Activated T-helper 1 cell treated with anti-CD3 and anti-CD28 coated beads, Interleukin-12 subunit alpha, Interleukin-12 subunit beta, Interleukin-2, Interleukin-4 antibody, amounts not matched to agents 30 ng/mL and 10 ng/mL and 1 ng/mL, durations not matched to agents 14 hours and 24 hours and 36 hours (primary cell): ENCODE measurements at regions not wholly inside any gene's neighbourhood (a gene's known extent, or its start where the extent isn't known, plus 50 kb on each side); places are given as distances from the start of the nearest gene placed in this dataset.

Experiments
- DNase-seq: peaks from one replicate; pipeline ENCODE4 v3.0.0; 2021; ENCODE audit warnings: low spot score
- H3K27ac Mint-ChIP-seq: one replicate; pipeline ENCODE4 v1.8.0; 2021; ENCODE audit warnings: mild to moderate bottlenecking, mixed read lengths
- H3K27me3 Mint-ChIP-seq: one replicate; pipeline ENCODE4 v1.8.0; 2022; ENCODE audit warnings: mild to moderate bottlenecking, moderate library complexity, mixed read lengths; ENCODE audit not compliant: insufficient read depth
- H3K36me3 Mint-ChIP-seq: one replicate; pipeline ENCODE4 v1.8.0; 2021; ENCODE audit warnings: low read depth, mixed read lengths
- H3K4me1 Mint-ChIP-seq: one replicate; pipeline ENCODE4 v1.8.0; 2021; ENCODE audit warnings: low read depth, mixed read lengths
- H3K4me3 Mint-ChIP-seq: one replicate; pipeline ENCODE4 v1.8.0; 2021; ENCODE audit warnings: mild to moderate bottlenecking, moderate library complexity, mixed read lengths
- H3K9me3 Mint-ChIP-seq: one replicate; pipeline ENCODE4 v1.8.0; 2021; ENCODE audit warnings: mixed read lengths
- intact Hi-C: fragments of 100-400 bp; cut with micrococcal nuclease; formaldehyde crosslinking; loops from one replicate; pipeline ENCODE4 v1.15.1; 2024

DNA sequence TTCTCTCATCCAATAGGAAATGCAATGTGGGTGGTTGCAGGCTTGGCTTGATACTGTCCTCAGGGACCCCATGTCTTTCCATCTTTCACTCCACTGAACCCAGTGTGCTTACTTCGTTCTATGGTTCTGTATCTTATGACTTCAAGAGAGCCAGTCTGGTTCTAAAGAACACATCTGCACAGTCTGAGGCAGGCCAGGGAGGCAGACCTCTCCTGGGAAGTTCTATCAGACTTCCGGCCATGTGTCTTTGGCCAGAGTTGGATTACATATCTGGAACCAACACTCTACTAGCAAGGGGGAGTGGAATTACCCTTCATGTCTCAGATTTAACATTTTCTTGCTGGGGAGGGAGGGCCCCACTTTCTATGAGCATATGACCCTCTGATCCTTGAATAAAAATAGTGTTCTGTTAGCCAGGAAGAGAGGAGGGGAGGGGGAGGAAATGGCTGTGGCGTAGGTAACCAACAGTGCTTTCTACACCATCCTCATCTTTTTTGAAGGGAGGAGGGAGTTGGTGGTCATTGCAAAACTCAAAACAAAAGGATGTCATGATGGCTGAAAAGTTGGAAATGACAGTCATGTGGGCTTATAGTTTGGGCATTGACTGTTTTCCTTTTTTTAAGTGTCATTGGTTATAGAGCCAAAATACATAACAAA lies 370.2 kb downstream of the GATA3 start:
- peaks cover 4% of the 10 kb centered on the region for H3K36me3 Mint-ChIP-seq
- peaks cover 6% of the 10 kb centered on the region for H3K27me3 Mint-ChIP-seq
- no peak overlapping the region for H3K4me3 Mint-ChIP-seq
- H3K9me3 Mint-ChIP-seq = no peaks in the 10 kb centered on the region
- H3K4me1 Mint-ChIP-seq = peaks cover 13% of the 10 kb centered on the region
- H3K27ac Mint-ChIP-seq = no peak overlapping the region
- DNase-seq = no peak
- intact Hi-C loops = loop anchor here (5.0 kb wide), 1 partner anchor 48 kb away; no protein-coding TSS in a partner anchor

DNA sequence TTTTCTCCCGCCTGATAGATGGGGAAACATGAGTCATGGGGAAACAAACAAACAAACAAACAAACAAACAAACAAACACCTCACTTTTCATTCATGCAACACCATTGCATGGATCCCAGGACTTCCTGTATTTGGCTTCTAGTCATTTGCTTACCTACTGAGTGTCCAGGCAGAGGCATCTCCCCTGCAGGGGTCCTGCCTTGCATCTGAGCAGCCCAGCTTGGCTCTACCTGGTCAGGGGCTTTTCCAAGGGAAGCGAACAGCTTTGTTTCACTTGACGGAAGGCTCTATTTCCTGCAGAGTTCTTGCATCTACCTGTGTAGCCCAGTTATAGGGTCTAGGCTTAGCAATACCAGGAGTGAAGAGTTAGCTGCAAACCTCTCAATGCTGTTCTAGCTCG lies 374.2 kb downstream of the GATA3 start:
- peaks cover 4% of the 10 kb centered on the region for H3K36me3 Mint-ChIP-seq
- H3K27me3 Mint-ChIP-seq = peaks cover 7% of the 10 kb centered on the region
- H3K27ac Mint-ChIP-seq = no peak overlapping the region
- H3K4me1 Mint-ChIP-seq = peaks cover 13% of the 10 kb centered on the region
- DNase-seq = no peak
- H3K9me3 Mint-ChIP-seq = no peaks in the 10 kb centered on the region
- intact Hi-C loops = no loop called here
- no peak overlapping the region for H3K4me3 Mint-ChIP-seq

DNA sequence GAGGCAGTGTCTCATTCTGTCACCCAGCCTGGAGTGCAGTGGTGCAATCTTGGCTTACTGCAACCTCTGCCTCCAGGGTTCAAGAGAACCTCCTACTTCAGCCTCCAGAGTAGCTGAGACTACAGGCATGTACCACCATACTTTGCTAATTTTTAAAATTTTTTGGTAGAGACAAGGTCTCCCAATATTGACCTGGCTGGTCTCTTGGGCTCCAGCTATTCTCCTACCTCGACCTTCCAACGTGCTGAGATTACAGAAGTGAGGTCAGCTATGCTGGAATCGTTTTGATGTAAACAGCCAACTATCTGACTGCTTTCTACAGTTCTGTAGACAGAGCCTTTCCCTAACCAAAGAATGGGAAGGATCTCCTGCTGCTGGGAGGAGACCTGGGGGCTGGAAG lies 375.8 kb downstream of the GATA3 start:
- Mint-ChIP-seq H3K4me1 (peaks cover 3% of the 10 kb centered on the region), H3K27me3 (peaks cover 11% of the 10 kb centered on the region), H3K4me3 (no peak overlapping the region), H3K36me3 (peaks cover 4% of the 10 kb centered on the region), H3K9me3 (no peaks in the 10 kb centered on the region), H3K27ac (no peak overlapping the region)
- intact Hi-C loops = no loop called here
- DNase-seq = no peak

DNA sequence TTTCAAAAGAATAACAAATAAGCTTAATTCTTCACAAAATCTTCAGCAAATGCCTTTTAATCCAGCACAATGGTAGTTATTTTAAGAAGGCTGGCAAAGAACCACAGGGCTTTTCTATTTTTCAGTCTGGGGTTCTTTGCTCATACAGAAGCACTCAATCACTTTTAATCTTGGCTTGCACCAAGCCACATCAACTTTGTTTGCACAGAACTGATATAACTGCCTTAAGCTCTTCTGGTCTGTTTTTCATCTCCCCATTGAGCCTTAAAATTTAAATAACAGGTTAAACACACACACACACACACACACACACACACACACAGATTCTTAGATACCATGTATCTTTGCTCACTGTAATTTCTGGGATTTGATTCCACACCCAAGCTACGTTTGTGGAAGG lies 377.0 kb downstream of the GATA3 start:
- H3K36me3 Mint-ChIP-seq = peaks cover 4% of the 10 kb centered on the region
- no peak overlapping the region for H3K27ac Mint-ChIP-seq
- no peak overlapping the region for H3K4me3 Mint-ChIP-seq
- H3K27me3 Mint-ChIP-seq = peaks cover 15% of the 10 kb centered on the region
- H3K4me1 Mint-ChIP-seq = no peaks in the 10 kb centered on the region
- DNase-seq = no peak
- no peaks in the 10 kb centered on the region for H3K9me3 Mint-ChIP-seq
- intact Hi-C loops = no loop called here

DNA sequence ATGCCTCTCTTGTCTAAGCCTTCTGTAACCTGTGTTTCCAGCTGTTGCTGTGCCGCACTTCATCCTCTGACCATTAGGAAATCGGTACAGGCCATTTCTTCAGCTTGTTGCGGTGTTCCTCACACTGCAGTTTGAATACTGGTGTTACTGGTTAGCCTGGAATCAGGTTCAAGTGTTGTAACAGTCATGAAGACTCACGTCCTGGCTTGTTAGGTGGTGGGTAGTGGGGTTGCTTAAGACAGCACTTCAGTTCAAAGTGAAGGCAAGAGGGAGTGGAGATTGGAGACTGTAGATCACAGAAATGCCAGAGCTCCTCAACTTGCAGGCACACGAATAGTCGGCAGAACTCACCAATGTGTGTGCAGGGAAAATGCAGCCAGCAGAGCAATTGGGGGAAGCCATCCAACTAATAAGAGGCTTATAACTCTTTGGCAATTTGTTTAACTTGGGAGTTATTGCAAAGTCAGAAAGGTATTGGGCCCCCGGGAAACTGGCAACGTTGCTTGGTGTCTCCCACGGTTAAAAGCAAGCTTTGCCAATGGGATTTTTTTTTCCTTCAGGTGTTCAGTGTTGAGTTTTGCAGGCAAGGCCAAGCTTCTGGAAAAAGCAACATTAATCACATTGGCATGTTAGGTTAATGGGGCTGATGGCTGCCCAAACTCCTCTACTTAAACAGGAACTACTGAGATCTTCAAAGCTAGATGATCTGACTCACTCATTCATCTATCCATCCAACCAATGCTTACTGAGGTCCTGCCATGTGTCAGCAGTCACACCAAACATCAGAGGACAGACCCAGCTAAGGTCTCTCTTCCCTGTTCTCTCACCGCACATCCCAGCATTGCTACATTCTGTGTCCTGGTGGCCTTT lies 380.9 kb downstream of the GATA3 start:
- intact Hi-C loops = no loop called here
- no peak overlapping the region for H3K4me3 Mint-ChIP-seq
- H3K36me3 Mint-ChIP-seq = peaks cover 5% of the 10 kb centered on the region
- peaks cover 5% of the 10 kb centered on the region for H3K9me3 Mint-ChIP-seq
- H3K27ac Mint-ChIP-seq = no peak overlapping the region
- peaks cover 14% of the 10 kb centered on the region for H3K27me3 Mint-ChIP-seq
- H3K4me1 Mint-ChIP-seq = peaks cover 15% of the 10 kb centered on the region
- DNase-seq = no peak

DNA sequence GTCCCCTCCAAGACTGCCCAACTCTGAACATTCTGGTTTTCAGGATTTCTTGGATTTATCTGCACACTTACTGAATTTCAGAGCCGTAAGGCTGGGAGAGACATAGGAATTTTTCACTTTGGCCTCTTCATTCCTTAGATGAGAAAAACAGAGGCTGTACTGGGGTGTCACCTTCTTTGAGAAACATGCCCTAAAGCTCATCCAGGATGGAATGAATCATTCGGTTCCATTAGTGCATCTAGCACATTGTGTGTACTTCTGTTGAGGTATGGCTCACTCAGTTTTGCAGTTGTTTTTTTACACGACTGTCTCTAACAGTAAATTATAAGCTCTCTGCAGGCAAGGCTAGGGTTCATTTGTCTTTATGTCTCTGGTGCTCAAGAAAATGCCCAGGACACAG lies 383.4 kb downstream of the GATA3 start:
- H3K4me3 Mint-ChIP-seq = no peak overlapping the region
- H3K9me3 Mint-ChIP-seq = peaks cover 5% of the 10 kb centered on the region
- H3K27ac Mint-ChIP-seq = no peak overlapping the region
- H3K36me3 Mint-ChIP-seq = peaks cover 5% of the 10 kb centered on the region
- intact Hi-C loops = no loop called here
- H3K4me1 Mint-ChIP-seq = peaks cover 15% of the 10 kb centered on the region
- no peak for DNase-seq
- H3K27me3 Mint-ChIP-seq = peaks cover 29% of the 10 kb centered on the region

DNA sequence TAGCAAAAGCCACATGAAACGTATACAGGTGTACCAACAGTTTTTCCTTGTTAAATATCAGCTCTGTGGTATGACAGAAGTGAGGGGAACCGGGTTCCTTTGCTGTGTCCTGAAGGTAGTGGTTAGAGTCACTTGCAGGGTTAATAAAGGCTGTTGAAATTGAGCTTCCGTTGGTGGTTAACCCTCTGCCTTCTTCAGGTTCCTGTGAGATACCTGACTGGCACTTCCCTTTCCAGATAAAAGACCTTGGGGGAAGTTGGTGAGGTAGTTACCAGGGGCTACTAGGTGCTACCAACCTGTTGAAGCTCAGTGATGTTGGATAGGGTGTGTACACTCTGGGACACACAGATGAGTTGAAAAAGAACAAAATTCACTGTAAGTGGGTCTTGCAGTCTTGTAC lies 384.1 kb downstream of the GATA3 start:
- DNase-seq = no peak
- intact Hi-C loops = no loop called here
- Mint-ChIP-seq H3K27me3 (peaks cover 36% of the 10 kb centered on the region), H3K9me3 (peaks cover 5% of the 10 kb centered on the region), H3K27ac (no peak overlapping the region), H3K4me3 (no peak overlapping the region), H3K4me1 (peaks cover 15% of the 10 kb centered on the region), H3K36me3 (peaks cover 5% of the 10 kb centered on the region)

DNA sequence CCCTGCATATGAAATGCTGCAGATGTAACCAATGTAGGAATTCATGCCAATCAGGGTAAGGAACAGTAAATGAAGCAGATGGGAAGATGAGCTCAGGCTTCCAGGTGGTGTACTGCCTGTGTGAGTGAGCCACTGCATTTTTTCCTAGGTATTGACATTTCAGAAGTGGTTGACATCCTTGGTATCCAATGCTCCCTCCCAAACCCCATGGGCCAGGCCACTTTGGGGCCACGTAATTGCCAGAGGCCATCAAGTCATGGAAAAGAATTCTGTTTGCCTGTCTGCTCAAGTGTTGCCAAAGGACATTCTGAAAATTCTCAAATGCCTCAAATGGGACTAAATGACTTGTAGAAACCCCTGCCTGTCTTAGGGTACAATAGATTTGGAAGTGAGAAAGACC lies 384.6 kb downstream of the GATA3 start:
- peaks cover 16% of the 10 kb centered on the region for H3K4me1 Mint-ChIP-seq
- no peak overlapping the region for H3K4me3 Mint-ChIP-seq
- H3K9me3 Mint-ChIP-seq = peaks cover 5% of the 10 kb centered on the region
- H3K27me3 Mint-ChIP-seq = peaks cover 41% of the 10 kb centered on the region
- intact Hi-C loops = no loop called here
- DNase-seq = no peak
- peaks cover 5% of the 10 kb centered on the region for H3K36me3 Mint-ChIP-seq
- H3K27ac Mint-ChIP-seq = no peak overlapping the region

DNA sequence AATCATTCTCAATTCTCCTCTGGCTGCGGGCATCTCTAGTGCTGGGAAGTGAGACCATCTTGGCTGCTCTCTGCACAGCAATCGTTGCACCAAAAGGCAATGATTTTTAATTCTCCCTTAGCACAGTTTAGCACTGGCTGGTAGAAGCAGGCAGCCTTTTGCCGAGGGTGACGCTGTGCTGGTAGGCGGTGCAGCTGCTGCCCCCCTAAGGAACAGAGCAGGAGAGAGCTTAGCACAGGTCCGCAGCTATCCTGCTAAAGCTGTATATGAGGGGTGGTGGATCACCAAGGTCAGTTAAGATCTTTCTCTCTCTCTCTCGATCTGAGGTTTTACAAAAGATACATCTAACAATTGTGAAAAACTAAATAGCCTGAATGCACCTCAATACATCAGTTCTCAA lies 390.1 kb downstream of the GATA3 start:
- Mint-ChIP-seq H3K36me3 (no peaks in the 10 kb centered on the region), H3K9me3 (no peaks in the 10 kb centered on the region), H3K4me1 (peaks cover 8% of the 10 kb centered on the region), H3K27me3 (peaks cover 39% of the 10 kb centered on the region), H3K4me3 (no peak overlapping the region), H3K27ac (no peak overlapping the region)
- intact Hi-C loops = no loop called here
- DNase-seq = no peak

DNA sequence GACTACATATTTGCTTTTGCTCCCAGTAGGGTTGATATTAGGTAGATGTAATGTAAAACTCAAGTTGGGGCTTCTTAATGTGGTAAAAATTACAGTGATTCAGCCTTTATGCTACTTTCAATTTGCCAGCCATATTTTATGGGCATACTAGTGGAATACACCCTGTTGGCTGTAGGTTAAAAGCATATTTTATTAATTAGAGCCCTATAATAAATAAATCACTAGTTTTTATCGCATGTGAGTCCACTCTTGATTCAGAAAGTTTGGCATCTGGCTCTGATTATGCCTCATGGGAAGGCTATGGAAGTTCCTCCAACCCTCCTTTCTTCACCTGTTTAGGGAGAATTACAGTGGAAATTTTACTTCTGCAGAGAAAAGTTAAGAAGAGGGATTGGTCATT lies 390.9 kb downstream of the GATA3 start:
- DNase-seq = no peak
- Mint-ChIP-seq H3K4me1 (peaks cover 8% of the 10 kb centered on the region), H3K27me3 (peaks cover 40% of the 10 kb centered on the region), H3K27ac (no peak overlapping the region), H3K36me3 (no peaks in the 10 kb centered on the region), H3K9me3 (no peaks in the 10 kb centered on the region), H3K4me3 (no peak overlapping the region)
- intact Hi-C loops = no loop called here

DNA sequence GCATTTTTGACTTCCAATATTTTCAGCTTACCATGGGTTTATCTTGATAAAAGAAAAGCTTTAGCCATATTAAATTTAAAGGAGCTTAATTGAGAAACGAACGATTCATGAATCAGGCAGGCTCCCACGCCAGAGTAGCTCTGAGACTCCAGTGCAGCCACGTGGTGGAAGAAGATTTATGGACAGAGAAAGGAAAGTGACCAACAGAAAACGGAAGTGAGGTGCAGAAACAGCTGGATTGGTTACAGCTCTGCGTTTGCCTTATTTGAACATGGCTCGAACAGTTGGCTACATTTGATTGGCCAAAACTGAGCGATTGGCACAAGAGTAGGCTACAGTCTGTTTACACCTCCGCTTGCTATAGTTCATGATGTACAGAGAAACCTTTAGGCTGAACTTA lies 395.4 kb downstream of the GATA3 start:
- intact Hi-C loops = no loop called here
- no peak for DNase-seq
- Mint-ChIP-seq H3K9me3 (no peaks in the 10 kb centered on the region), H3K4me1 (peaks cover 5% of the 10 kb centered on the region), H3K27me3 (peaks cover 12% of the 10 kb centered on the region), H3K36me3 (no peaks in the 10 kb centered on the region), H3K27ac (no peak overlapping the region), H3K4me3 (no peak overlapping the region)

DNA sequence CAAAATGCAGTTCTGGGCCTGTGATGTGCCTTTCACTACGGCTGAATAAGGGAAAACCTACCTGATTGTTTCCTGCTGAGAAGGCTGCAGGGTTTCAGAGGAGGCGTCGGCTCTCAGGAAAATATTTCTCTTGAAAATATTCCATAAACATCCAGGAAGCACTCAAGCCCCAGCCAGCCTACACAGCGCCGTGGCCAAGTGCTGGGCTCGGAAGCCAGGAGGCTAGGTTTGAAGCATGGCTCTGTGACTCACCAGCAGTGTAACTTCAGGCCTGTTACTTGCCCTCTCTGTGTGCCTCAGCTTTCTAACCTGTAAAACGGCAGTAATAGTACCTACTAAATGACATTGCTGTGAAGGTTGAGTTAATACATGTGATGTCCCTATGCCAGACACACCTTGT lies 399.1 kb downstream of the GATA3 start:
- Mint-ChIP-seq H3K9me3 (no peaks in the 10 kb centered on the region), H3K4me3 (no peak overlapping the region), H3K36me3 (no peaks in the 10 kb centered on the region), H3K27me3 (peaks cover 17% of the 10 kb centered on the region), H3K4me1 (peaks cover 5% of the 10 kb centered on the region), H3K27ac (no peak overlapping the region)
- intact Hi-C loops = no loop called here
- no peak for DNase-seq

DNA sequence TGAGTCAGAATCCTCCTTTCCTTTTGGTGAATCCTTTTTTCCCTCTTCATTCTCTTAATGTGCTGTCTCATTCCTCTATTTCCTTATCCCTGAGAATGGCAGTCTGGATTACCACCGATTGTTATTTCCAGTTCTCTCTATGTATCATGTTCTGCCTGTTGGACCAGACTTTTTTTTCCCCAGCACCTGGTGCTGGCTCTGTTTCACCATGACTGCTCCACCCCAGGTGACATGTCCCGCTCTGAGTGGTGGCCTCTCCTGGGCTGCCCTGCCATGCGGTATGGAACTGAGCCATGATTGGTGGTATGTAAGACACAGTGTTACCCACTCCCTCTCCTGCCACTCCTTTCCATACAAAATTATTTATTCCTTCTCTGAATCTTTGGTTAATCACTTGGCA lies 399.9 kb downstream of the GATA3 start:
- Mint-ChIP-seq H3K4me1 (peaks cover 5% of the 10 kb centered on the region), H3K27ac (no peak overlapping the region), H3K36me3 (no peaks in the 10 kb centered on the region), H3K9me3 (no peaks in the 10 kb centered on the region), H3K4me3 (no peak overlapping the region), H3K27me3 (peaks cover 23% of the 10 kb centered on the region)
- intact Hi-C loops = no loop called here
- DNase-seq = no peak
